Embryonic facial prominence (tissue), 1 donor: ENCODE measurements at regions not wholly inside any gene's neighbourhood (a gene's known extent, or its start where the extent isn't known, plus 50 kb on each side); places are given as distances from the start of the nearest gene placed in this dataset.
"Not testable (repeated sequence)": the region's sequence is repeated elsewhere in the genome, so short reads cannot be mapped to it uniquely, and the experiment has no call there.

Source experiments
- DNase-seq: peaks from one replicate; pipeline ENCODE4 v3.0.0-alpha.2; 2016; ENCODE audit errors: extremely low spot score

DNA sequence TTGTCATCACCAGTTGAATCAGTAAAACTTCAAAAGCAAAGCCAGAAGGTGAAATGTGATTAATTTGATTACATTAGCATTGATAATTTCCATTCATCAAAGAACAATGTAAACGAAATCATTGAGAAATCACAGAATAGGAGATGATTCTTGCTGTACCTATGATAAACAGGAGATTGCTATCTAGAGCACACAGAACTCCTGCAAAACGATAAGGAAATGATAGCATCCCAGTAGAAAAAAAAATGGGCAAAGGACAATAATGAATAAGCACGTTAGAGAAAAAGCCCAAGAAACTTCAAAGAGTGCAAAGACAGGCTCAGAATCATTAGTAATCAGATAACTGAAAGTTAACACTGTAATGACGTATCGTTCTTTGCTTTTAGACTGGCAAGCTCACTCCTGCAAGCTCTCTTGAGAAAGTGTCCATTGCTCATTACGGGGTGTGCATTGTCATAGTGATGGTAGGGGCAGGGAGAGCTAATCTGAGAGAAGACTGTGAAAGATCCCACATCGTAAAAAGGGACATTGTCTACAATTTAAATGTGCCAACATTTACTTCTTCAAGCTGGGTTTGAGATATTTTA lies 143.6 kb downstream of the SPP2 start:
- DNase-seq, result no peak

DNA sequence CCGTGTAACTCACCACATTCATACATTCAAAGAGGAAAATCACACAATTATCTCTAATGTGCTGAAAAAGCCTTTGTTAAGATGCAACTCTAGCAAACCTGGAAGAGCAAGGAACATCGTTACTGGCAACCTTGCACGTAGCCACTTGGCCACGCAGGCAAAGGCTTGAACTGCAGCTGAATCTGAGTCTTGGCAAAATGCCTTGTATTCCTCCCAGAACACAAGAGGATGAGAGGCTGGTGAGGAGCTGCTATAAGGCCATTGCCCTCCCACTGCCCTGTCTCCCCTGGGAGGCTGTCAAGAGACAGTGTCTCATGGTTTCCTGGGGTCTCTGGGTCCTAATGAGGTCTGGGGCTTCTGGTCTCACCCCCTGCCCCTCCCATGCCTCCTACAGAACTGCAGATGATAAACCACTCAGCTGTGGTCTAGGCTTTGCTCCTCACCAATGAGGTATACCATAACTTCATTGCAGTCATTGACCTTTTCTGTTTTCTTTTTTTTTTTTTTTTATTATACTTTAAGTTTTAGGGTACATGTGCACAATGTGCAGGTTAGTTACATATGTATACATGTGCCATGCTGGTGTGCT lies 141.4 kb downstream of the SPP2 start:
- no peak for DNase-seq

DNA sequence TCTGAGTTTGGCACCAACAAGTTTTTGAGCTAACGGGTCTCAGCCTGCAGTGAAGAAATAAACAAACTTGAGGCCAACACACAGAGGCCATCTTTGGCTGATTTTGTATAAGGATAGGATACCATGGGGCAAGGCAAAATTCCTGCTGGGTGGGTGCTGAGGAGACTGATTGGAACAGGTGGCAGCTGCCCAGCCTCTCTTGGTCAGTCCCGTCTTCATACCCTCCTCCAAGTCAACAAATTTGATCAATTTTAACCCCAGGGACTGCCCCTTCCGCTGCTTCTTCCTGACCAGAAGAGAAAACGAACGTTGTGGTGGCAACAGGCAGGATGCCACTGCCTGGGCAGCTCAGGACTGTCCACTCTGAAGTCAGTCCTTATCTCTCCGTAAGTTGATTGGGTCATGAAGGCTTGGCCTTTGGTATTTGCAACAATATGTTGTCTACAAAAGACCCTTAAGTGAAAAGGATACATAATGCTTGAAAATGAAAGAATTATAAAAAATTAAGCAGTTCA lies 139.3 kb downstream of the SPP2 start:
- no peak for DNase-seq

DNA sequence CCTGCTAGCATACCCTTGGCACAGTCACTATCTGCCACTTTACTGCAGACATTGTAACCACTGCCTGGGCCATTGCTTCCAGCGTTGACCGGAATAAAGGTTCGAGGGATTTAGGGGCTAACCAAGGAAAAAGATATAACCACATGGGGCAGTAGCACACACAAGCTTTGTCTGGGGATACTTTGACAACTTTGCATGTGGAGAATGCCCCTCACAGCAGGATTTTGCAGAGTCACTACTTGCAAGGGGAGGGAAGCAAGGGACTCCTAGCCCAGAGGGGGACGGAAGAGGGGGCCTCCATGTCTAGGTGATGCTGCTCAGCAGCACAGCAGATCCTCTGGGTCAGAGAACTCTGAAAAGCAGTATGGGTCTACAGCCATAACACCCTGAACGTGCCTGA lies 138.7 kb downstream of the SPP2 start:
- no peak for DNase-seq

DNA sequence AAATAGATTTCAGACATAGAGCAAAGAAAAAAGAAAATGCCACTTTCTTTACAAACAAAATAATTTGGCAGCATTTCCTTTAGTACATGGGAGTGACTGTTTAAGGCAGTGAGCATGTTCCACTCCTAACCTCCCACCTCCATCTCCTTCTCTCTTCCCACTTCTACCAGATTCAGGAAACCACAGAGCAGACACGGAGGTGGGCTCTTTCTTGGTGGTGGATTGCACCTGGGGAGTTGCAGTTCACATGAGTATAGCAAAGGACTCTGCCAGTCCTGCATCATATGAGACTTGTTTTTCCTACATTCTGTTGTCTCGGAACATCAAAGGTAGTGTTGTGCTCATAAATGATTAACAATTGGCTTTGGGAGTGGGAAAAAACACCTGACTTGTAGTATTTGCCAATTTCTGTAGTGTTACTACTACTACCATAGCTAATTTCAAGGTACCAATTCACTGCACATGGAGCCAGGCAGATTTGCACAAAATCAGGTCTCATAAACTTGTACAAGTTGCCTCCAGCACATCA lies 137.2 kb downstream of the SPP2 start:
- DNase-seq, result no peak

DNA sequence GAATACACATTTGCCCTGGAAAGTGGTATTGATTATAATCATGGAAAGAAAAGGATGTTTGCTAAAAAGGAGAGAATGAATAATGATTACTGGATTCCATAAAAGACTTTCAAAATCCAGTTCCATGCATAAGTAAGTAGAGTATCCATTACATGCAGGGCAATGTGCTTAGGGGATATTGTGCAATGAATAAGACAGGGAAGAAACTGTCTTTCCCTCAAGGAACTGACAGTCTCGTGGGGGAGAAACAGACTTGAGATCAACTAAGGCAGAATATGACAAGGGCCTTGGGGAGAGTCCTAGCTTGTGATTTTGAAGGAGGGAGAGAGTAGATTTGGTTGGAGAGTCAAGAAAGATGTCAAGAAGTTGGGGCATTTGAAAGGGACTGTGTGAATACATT lies 130.6 kb downstream of the SPP2 start:
- no peak for DNase-seq

DNA sequence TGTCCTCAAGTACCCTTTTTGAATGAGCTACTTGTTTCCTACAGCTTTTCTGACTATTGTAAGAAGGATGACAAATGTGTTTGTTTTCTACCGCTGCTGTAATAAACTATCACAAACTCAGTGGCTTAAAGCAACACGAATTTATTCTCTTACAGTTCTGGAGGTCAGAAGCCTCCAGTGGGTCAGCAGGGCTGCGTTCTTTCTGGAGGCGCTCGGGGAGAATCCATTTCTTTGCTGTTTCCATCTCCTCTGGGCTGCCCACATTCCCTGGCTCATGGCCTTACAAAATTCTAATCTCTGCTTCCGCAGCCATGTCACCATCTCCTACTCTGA lies 128.5 kb downstream of the SPP2 start:
- no peak for DNase-seq

DNA sequence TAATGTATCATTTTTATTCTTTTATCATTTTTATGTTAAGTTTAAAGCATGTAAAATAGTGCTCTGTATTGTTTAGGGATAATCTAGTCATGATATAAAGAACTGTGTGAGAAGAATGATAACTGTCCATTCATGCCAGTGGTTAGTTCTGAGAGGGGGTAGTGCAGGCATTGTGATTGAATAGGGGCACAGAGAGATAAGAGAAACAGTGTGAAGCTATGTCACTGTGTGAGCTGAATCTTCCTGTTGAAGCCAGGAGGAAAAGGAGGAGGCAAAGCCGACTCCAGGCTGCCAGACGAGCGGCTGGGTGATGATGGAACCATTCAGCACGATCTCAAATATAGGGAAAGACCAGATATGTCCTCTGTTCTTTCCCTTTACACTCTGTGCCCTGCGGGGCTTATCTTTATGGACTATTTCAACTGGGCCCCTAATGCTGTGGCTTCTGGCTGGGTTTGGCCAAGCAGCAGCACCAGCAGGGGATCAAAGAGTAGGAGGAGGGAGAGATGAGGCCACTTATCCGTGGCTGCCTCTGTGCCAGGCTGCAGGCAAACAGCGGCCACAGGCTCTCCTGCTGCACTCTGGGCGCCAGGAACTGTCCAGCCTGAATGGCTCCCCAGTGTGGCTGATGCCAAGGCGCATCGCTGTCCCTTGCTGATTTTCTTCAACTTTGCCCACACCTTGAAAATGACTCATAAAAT lies 128.0 kb downstream of the SPP2 start:
- DNase-seq, result no peak

DNA sequence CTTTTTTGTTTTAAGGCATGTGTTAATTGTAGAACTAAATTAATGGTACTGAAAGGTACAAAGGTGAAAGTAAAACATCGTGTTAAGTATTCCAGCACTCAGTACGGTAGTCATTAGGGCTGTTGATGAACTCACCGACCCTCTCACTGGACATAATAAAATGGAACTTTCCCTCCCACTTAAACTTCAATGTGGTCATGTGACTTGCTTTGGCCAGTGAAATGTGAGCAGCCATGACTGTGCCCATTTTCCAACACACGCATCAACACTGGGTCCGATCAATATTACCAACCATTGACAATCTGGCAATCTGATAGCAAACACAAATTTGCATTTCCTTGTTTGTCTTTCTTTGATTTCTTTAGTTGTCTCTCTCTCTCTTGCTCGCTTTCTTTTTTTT lies 125.1 kb downstream of the SPP2 start:
- no peak for DNase-seq

DNA sequence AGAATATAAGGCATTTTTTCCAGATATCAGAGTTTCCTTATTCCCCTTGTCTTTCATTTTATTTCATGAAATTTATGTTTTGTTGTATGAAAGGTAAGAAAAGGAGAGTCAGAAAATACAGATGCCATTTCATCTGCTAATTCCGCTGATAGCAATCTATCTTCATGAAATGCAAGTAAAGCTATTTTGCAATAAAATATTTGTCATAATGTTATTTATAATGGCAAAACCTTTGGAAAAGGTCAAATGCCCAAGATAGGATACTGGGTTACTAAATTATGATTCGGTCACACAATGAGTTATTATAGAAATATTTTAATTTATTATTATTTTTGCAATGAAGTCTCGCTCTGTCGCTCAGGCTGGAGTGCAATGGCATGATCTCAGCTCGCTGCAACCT lies 124.2 kb downstream of the SPP2 start:
- no peak for DNase-seq

DNA sequence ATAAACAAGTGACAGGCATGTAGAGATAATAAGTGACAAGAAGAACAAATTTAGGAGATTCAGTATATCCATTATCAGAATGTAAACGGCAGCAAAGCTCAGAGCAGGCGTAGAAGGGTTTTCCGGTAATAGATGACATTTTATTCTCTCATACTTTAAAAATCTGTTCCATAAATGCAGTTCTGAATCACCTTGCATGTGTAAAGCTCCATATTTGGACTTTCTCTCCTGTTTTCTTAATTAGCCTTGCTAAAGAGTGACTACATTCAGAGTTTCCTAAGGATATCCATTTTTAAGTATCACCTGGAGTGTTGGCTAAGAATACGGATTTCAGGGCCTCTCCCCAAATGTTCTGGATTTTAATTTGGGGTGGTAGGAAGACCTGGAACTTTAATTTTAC lies 122.0 kb downstream of the SPP2 start:
- no peak for DNase-seq

DNA sequence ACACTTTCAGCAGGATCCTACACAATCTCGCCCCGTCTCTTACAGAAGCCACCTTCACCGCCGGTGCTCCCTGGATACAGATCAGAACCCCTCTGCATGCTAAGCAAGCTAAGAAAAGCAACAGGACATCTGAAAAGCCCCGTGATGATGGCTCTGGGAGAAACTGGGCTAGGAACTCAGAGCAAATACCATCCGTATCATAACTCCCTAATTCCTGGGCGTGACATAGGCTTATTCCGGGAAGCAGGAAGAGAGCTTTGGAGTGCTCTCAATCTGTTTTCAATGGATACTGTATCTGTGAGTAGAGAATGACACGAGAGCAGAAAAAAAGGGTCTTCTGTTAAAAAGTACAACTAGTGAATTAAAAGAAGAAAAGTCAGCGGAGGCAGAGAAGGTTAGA lies 121.6 kb downstream of the SPP2 start:
- DNase-seq, result no peak

DNA sequence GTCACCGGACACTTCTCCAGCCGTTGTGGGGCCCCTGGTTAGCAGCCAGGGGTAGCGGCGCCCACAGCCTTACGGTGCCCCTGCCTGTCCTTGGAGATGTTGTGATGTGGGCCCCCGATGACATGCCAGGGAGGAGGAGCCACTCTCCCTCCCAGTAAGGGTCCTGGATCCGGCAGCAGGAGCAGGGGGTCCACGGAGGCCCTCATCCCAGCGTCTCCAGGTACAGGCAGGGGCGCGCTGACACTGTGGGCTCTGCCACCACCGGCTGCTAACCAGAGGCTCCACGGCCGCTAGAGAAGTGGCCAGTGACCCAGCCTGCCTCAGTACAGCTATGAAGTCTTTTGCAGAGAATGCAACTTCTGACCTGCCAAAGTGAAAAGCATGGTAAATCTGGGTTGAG lies 121.2 kb downstream of the SPP2 start:
- no peak for DNase-seq

DNA sequence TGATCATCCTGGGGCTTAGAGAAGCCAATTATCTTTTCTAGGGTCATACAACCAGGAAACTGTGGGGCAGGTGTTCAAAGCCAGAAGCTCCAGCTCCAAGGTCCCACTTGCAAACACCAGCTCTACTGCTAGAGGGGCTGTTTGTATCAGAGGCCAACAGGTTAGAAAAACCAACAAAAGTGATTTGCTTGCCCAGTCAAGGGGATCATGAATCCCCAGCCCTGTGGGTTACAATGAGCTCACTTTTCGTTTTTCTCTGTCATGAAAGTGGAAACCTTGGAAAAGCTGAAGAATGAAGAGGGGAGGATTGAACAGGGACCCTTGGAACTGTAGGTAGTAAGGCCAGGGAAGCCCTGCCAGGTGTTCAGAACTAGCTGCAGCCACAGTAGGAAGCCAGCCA lies 119.2 kb downstream of the SPP2 start:
- no peak for DNase-seq

DNA sequence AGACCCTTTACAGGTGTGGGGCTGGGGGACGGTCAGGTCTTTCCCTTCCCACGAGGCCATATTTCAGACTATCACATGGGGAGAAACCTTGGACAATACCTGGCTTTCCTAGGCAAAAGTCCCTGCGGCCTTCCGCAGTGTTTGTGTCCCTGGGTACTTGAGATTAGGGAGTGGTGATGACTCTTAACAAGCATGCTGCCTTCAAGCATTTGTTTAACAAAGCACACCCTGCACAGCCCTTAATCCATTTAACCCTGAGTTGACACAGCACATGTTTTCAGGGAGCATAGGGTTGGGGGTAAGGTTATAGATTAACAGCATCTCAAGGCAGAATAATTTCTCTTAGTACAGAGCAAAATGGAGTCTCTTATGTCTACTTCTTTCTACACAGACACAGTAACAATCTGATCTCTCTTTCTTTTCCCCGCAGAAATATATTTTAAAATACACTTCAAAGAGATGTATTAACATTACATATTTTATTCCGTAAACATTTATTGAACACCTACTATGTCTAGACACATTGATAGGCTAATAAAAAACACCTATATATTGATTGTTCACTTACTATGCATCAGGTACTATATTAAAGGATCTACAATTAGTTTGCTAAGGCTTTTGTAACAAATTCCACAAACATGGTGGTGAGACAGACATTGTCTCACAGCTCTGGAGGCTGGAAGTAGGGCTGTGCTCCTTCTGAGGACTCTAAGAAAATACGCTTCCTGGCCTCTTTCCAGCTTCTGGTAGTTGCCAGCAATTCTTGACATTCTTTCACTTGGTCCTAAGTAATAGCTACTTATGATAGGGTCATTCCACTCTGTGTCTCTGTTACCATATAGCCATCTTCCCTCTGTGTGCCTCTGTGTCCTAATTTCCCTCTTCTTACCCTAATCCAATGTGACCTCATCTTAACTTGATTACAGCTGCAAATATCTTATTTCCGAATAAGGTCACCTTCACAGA lies 118.4 kb downstream of the SPP2 start:
- not testable (repeated sequence) for DNase-seq

DNA sequence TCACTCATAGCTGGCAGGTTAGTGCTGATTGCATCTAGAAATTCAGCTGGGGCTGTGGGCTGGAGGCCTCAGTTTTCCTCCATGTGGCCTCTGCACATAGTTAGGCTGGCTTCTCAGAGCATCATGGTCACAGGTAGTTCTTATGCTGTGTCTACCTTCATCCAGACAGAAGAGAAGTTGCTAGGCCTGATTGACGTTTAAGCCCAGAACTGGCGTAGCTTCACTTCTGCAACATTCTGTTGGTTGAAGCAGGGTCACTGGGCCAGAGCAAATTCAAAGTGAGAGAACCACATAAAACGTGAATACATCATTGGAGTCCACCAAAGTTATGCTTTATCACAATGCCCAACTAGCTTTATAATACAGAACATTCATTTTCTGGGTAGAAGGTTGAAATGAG lies 116.0 kb downstream of the SPP2 start:
- no peak for DNase-seq

DNA sequence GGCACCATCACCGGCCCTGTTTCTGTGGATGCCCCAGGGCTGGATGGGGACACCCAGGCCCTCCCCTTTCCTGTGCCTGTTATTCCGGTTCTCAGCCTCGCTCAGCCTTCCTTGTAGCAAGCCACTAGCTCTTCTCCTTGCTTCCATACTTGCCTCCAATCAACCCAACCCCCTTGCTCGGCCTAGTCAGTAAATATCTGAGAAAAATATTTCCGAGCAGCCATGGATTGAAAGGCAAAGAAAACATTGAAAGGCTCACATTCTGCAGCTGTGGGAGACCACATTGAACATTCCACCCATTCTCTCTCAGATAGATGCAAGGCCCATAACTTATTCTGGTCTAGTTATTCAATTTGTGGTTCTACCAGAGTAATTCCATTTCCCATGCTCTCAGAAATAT lies 114.9 kb downstream of the SPP2 start:
- peak; percentile 61 for DNase-seq

DNA sequence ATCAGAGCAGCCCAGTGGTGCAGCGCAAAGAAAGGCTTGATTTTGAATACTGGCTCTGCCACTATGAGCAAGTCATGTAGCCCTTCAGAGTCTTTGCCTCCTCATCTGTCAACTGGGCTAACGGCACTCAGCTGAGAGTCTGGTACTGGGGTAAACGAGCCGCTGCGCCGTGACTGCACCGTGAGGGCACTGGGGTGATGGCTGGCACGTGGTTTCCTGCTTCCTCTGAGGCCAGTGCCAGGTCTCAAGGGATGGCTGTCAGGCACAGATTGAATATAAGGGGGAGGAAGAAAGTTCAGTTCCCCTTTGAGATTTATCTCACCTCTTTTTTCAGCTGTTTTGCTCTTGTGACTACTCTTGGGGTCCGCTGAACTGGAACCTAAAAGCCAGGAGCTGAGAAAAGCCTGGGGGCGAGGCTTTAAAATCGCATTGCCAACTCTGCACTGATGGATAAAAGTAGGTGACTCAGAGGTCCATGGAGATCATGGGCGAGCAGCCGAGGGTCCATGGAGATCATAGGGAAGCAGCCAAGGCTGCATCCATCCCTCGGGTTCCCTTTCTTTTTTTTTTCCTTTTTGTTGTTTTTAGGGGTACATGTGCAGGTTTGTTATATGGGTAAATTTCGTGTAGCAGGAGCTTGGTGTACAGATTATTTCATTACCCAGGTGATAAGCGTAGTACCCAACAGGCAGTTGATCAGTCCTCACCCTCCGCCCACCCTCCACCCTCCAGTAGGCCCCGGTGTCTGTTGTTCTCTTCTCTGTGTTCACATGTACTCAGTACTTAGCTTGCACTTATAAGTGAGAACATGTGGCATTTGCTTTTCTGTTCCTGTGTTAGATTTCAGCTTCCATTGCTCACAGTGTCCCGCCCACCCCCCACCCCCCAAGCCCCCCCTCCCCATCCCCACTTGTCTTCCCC lies 114.3 kb downstream of the SPP2 start:
- no peak for DNase-seq

DNA sequence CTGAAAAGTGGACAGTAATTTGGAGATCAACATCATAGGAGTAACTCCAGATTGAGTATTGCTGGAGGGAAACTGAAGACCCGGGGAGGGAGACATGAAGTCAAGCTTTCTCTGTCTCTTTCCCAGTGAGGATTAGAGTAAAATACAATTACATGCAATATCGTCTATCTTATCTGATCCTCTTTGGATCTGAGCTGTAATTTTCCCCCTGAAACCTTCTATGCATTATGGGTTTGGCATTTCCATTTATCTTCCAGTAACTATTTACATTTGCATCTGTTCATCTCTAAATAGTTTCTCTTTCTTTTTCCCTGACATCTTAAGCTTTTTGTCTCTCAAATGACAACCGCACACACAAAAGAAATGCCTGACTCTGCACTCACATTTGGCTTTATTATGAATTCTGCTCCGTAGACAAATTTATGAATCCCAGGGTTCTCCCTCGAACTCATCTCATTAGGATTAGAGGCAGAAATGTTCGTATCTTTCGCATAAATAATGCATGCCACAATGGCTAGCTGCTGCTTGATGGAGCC lies 113.1 kb downstream of the SPP2 start:
- DNase-seq, result no peak

DNA sequence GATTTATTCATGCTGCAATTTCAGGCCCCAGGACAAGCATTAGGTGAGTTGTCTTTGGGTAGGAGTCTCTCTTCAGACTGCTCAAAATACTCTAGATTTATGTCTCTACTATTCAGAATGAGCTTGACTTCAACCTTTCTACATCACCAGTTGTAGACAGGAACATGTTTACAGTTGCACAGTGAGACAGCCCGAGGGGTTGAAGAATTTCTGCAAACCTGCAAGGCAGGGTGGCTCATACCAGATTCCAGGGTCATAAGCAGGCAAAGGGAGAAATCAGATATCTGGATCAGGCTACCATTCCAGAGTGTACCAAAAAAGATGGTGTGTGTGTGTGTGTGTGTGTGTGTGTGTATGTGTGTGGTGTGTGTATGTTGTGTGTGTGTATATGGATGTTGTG lies 112.4 kb downstream of the SPP2 start:
- DNase-seq, result no peak

DNA sequence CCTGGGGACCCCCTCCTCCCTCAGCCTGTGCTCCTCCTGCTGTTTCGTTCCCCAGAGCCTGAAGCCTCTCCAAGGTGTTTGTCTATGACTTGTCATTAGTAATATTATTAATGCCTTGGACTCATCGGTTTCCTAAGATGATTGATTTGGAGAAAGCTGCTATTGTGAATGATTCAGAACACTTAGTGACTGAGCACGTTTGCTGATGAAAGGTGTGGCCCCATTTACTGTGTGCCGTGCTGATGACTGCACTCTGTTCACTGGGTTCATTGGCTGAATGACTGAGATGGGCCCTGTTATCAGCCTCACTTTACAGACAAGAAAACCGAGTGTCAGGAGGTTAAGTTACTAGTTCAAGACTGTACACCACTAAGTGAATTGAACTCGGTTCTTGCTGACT lies 111.4 kb downstream of the SPP2 start:
- no peak for DNase-seq
